ENCODE measurements at regions not wholly inside any gene's neighbourhood (a gene's known extent, or its start where the extent isn't known, plus 50 kb on each side); places are given as distances from the start of the nearest gene placed in this dataset.
"Not testable (repeated sequence)": the region's sequence is repeated elsewhere in the genome, so short reads cannot be mapped to it uniquely, and the experiment has no call there.

DNA sequence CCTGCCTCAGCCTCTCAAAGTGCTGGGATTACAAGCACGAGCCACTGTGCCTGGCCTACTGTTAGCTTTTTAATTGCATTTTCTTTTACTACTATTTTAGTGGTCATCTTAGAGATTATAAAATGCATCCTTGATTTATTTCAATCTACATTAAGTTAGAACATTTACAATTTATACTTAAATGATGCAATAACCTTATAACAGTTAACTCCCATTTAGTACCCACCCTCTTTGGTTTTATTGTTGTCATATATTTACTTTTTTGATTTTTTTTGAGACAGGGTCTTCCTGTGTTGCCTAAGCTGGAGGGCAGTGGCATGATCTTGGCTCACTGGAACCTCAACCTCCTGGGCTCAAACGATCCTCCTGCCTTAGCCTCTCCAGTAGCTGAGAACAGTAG is 77.3 kb downstream of the PPCDC start:
- no peak for FAIRE-seq

DNA sequence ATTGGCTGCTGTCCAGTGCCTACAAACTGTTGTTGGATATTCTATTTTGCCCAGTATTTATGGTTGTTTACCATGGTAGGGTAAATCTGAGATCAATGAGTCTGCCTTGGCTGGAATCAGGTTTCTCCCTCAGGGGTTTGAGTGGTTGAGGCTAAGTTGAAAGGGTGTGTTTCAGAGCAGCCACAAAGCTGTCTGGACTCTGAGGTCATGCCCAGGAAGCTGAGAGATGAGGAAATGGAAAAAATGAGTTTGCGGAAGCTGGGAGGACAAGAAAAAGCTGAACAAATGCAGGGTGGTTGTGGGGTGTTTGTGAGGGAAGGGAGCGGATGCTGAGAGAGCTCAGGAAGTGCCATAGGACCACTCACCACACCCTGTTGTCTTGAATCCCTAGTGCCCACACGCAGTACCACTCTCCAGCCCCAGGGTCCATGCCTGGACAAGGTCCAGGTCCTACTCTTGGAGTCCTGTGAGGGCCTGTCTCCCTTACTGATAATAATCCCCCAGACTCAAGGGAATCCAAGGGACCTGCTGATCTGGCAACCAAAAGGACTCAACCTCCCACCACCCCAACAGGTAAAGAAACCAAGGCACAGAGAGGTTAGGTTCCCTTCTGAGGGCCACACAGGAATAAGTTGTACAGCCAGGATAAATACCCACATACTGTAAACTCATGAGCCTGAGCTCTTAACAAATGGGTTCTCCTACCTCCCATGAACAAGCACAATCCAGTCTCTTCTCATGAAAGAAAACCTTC is 81.6 kb downstream of the PPCDC start:
- DNase-seq (ENCODE audit: low spot score in 2 of 2) (peak in 1 of 2 donors; percentile 37), FAIRE-seq (no peak)

More for the DNA sequence above, 77.3 kb downstream of the PPCDC start:
- no peak for DNase-seq (ENCODE audit: low spot score in 2 of 2)

DNA sequence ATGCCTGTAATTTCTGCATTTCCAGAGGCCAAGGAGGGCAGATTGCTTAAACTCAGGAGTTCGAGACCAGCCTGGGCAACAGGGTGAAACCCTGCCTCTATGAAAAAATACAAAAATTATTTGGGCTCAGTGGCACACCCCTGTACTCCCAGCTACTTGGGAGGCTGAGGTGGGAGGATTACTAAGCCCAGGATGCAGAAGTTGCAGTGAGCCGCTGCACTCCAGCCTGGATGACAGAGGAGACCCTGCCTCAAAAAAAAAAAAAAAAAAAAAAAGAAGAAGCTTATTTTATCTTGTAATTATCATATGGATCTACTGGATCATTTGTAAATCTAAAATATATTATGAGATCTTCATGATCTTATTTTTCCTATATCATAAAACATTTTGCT is 84.1 kb downstream of the PPCDC start:
- DNase-seq (ENCODE audit: low spot score in 2 of 2) (no peak), FAIRE-seq (no peak)

DNA sequence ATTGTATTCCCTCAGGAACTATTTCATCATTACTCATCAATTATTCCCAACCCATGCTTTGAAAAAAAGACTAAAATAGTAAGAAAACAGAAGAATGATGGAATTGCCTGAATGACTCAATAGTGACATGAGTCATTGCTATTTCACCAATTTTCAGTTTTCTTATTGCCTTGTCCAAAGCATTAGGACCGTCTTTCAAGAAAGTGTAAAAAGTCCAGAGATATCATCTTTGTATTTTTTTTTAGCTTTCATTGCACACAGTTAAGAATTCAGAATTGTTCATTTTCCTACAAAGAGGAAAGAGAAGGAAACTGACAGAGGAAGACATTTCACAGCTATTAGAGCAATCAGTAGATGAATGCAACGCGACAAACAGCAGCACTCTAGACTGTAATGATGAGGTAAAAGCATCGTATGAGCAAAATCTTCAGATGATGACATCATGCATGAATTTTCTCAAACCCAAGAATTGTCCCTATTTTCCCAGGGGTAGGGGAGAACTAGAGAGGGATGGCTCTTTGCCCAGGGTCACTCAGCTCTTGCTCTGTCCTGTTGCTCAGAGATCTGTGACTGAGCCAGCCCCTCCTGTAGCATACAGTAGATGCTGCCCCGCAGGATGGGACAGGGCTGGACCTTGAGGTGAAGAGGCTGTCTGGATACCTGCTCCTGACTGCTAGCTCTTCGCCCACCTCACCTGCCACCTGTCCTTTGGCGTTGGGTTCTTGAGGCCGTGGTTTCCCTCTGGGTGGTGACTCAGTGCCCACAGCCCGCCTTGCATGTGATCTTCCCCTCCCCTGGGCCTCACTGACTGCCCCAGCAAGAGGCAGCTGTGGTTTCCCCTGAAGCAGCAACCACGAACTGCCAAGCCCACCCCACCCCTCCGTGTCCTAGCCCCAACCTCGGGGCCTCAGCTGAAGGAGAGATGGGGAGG is 84.8 kb downstream of the PPCDC start:
- FAIRE-seq (no peak), DNase-seq (ENCODE audit: low spot score in 2 of 2) (no peak)

- FAIRE-seq (no peak), DNase-seq (ENCODE audit: low spot score in 2 of 2) (no peak)
These were observed 85.8 kb downstream of the PPCDC start for GRCh38 chr15:75109021-75109735.

- DNase-seq (ENCODE audit: low spot score in 2 of 2) (no peak), FAIRE-seq (no peak)
These were observed 86.3 kb downstream of the PPCDC start for GRCh38 chr15:75109736-75110130.

- no peak for FAIRE-seq
- DNase-seq (ENCODE audit: low spot score in 2 of 2), result no peak
These were observed 89.0 kb downstream of the PPCDC start for GRCh38 chr15:75112278-75112847.

DNA sequence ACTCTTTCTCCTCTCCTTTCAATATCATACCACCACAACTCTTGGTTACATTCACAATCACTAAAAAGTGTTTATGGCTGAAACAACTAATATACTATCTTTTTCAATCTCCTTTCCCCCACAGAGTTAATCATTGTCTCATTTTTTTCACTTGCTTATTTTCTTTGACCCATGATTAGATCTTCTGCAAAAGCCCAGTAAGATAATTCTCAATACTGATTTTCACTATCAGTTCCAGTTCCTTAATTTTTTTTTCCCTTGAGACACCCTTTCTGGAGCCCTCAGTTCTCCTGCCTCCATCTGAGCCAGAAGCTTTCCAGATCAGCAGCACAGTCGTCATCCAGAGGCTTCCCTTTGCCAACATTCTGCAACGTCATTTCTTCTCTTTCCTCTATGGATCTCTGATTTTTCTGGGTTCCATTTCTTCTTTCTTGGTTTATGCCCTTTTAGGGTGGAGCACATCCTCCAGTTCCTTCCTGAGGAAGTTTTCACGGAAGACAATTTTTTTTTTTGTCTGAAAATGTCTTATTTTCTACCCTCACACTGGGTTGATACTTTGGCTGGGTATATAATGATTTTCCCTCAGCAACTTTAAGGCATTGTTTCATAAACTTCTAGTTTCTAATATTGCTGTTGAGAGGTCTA is 88.7 kb upstream of the C15orf39 start:
- no peak for DNase-seq (ENCODE audit: low spot score in 2 of 2)
- no peak for FAIRE-seq

DNA sequence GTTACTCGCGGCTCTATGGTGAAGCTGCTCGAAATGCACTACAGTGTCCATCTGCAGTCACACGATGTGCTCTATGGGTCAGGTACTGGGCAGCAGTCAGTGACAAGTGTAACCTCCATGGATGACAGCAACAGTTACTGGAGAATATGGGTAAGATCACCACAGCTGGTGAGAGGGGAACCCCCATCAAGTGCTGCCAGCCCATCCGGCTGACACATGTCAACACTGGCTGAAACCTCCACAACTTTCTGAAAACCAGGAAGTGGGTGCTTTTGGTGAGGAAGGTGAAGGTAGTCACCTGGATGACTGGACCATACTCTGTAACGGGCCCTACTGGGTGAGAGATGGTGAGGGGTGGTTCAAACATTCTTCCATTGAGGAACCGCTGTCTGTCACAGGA is 87.4 kb upstream of the C15orf39 start:
- DNase-seq (ENCODE audit: low spot score in 2 of 2), result no peak
- no peak for FAIRE-seq

- DNase-seq (ENCODE audit: low spot score in 2 of 2), result no peak
- no peak for FAIRE-seq
These were observed 86.9 kb upstream of the C15orf39 start for GRCh38 chr15:75114796-75115195.

GRCh38 chr15:75115411-75115913 is 86.2 kb upstream of the C15orf39 start:
- not testable (repeated sequence) for DNase-seq (ENCODE audit: low spot score in 2 of 2); FAIRE-seq

DNA sequence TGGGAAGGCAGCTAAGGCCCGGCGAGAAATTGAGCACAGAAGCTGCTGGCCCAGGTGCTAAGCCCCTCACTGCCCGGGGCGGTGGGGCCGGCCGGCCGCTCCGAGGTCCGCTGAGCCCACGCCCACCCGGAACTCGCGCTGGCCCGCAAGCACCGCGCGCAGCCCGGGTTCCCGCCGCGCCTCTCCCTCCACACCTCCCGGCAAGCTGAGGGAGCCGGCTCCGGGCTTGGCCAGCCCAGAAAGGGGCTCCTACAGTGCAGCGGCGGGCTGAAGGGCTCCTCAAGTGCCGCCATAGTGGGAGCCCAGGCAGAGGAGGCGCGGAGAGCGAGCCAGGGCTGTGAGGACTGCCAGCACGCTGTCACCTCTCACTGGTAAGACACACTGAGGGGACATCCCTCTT is 85.5 kb upstream of the C15orf39 start:
- not testable (repeated sequence) for FAIRE-seq; DNase-seq (ENCODE audit: low spot score in 2 of 2)

- FAIRE-seq (no peak), DNase-seq (ENCODE audit: low spot score in 2 of 2) (no peak)
These were observed 83.7 kb upstream of the C15orf39 start for GRCh38 chr15:75117993-75118392.

DNA sequence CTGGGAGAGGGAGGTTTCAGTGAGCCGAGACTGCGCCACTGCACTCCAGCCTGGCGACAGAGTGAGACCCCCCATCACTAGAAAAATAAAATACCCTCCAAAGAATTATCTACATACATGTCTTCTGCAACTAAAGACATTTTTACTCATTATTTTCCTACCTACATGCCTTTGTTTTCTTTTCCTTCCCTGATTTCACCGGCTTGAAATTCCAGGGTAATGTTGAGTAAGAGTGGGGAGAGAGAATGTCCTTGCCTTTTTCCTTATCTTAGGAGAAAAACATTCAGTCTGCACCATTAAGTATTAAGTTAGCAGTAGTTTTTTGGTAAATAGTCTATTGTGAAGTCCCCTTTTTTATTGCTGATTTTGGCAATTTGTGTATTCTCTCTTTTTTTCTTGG is 82.4 kb upstream of the C15orf39 start:
- FAIRE-seq; DNase-seq (ENCODE audit: low spot score in 2 of 2): not testable (repeated sequence)

DNA sequence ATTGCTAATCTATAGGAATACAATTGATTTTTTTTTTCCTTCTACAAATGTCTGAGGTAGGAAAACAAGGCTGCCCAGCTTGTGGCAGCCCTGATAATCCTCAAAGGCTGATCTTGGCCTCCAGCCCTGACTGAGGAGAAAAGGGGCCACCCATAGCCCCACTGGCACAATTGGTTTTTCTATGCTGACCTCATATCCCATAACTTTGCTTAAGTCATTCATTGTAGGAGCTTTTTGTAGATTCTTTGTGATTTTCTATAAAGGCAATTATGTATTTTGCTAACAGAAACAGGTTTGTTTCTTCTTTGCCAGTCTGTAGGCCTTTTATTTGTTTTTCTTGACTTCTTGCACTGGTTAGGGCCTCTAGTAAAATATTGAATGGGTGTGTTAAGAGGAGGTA is 80.2 kb upstream of the C15orf39 start:
- DNase-seq (ENCODE audit: low spot score in 2 of 2), result no peak
- FAIRE-seq, result no peak

GRCh38 chr15:75123395-75123794 is 78.3 kb upstream of the C15orf39 start:
- FAIRE-seq (no peak), DNase-seq (ENCODE audit: low spot score in 2 of 2) (no peak)

DNA sequence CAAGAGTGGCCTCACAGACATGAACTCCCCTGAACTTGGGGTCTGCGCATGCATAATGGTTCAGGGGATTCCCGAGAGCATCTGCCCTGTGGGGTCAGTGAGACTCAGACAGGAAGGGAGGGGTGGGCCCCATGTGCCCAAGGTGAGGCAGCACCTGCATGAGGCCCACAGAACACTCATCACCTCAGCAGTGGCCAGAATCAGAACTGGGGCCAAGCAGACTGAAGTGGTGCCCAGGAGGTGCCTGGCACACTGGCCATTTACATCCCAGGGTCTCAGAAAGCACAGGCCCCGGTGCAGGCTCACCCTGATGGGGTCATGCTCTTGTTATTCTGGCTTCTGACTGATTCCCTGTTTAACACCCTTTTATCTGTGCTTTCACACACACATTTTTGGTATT is 77.4 kb upstream of the C15orf39 start:
- not testable (repeated sequence) for DNase-seq (ENCODE audit: low spot score in 2 of 2); FAIRE-seq

- no peak for FAIRE-seq
- DNase-seq (ENCODE audit: low spot score in 2 of 2), result no peak
These were observed 75.7 kb upstream of the C15orf39 start for GRCh38 chr15:75125935-75126334.

DNA sequence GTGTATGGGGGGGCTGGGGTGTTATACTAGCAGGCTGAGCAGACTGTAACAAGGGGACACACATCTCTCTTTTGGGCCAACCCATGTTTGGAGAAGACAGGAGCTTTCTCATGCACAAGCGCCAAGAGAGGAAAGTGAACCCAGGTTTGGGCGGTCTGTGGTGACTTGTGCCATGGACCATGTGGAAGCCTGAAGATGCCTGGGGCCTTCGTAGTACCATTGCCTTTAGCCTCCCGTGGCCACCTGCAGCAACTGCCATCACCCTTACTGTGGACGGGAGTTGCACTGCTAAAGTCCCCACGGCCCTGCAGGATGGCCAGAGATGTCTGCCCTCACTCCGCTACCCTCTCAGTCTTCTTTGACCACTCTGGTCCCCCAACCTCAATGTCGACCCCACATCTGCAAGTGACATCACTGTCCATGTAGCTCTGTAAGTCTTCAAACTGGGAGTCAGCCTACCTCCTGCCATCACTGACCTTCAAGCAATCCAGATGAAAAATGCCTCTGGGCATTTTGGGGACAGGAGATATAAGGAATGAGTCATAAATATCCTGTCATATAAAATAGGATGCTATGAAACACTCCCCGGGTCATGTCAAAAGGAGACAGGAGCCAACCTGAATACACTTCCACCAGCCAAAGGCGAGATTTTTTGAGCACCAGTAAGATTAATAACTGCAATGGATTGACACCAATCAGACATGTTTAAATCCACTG is 74.7 kb upstream of the C15orf39 start:
- DNase-seq (ENCODE audit: low spot score in 2 of 2) (no peak), FAIRE-seq (no peak)

All from frontal cortex (tissue), 3 donors.